Mesendoderm (in vitro differentiated cells): ENCODE measurements at regions not wholly inside any gene's neighbourhood (a gene's known extent, or its start where the extent isn't known, plus 50 kb on each side); places are given as distances from the start of the nearest gene placed in this dataset.
A peak's percentile ranks its signal among the peaks of the same experiment; 100 is the strongest.

Experiments used
- DNase-seq: peaks from one replicate; pipeline ENCODE4 v3.0.0; 2013
- H2AK5ac ChIP-seq: 2 replicates; pipeline ENCODE4 v1.6.1; 2013; ENCODE audit warnings: low read length, inconsistent platforms
- H2BK120ac ChIP-seq: 2 replicates; pipeline ENCODE4 v1.6.1; 2013; ENCODE audit warnings: low read depth, mild to moderate bottlenecking, low read length, moderate library complexity, mixed read lengths
- H2BK15ac ChIP-seq: replicated peaks from 2 replicates; pipeline ENCODE4 v1.6.1; 2013; ENCODE audit warnings: low read depth, mild to moderate bottlenecking, moderate library complexity
- H2BK5ac ChIP-seq: 2 replicates; pipeline ENCODE4 v1.6.1; 2013; ENCODE audit warnings: low read length, inconsistent platforms
- H3K18ac ChIP-seq: 2 replicates; pipeline ENCODE4 v1.6.1; 2013; ENCODE audit warnings: mild to moderate bottlenecking, low read length, mixed read lengths
- H3K23ac ChIP-seq: one replicate; pipeline ENCODE4 v1.6.1; 2013; ENCODE audit warnings: low read length
- H3K27ac ChIP-seq: 2 replicates; pipeline ENCODE4 v1.5.1; 2013; ENCODE audit warnings: low read depth, mild to moderate bottlenecking, inconsistent platforms, low read length, moderate library complexity
- H3K27me3 ChIP-seq: 2 replicates; pipeline ENCODE4 v1.6.1; 2013; ENCODE audit warnings: low read length, control low read depth, mild to moderate bottlenecking, inconsistent platforms; ENCODE audit not compliant: insufficient read depth, poor library complexity
- H3K36me3 ChIP-seq: 2 replicates; pipeline ENCODE4 v1.6.1; 2013; ENCODE audit warnings: low read length, inconsistent platforms; ENCODE audit not compliant: control insufficient read depth, insufficient read depth
- H3K4ac ChIP-seq: one replicate; pipeline ENCODE4 v1.6.1; 2013; ENCODE audit warnings: low read depth, mild to moderate bottlenecking, low read length, moderate library complexity
- H3K4me1 ChIP-seq: 2 replicates; pipeline ENCODE4 v1.6.1; 2013; ENCODE audit warnings: low read depth, low read length, inconsistent platforms; ENCODE audit not compliant: control insufficient read depth
- H3K4me2 ChIP-seq: 2 replicates; pipeline ENCODE4 v1.6.1; 2013; ENCODE audit warnings: low read length
- H3K4me3 ChIP-seq: 2 replicates; pipeline ENCODE4 v1.5.1; 2013; ENCODE audit warnings: mild to moderate bottlenecking, low read length
- H3K56ac ChIP-seq: one replicate; pipeline ENCODE4 v1.6.1; 2013; ENCODE audit warnings: low read length
- H3K79me1 ChIP-seq: 2 replicates; pipeline ENCODE4 v1.6.1; 2013; ENCODE audit warnings: low read length, inconsistent platforms
- H3K79me2 ChIP-seq: 2 replicates; pipeline ENCODE4 v1.6.1; 2013; ENCODE audit warnings: mild to moderate bottlenecking, low read length; ENCODE audit not compliant: control insufficient read depth, insufficient read depth
- H3K9ac ChIP-seq: 2 replicates; pipeline ENCODE4 v1.6.1; 2013; ENCODE audit warnings: low read length, inconsistent platforms
- H4K5ac ChIP-seq: one replicate; pipeline ENCODE4 v1.6.1; 2013; ENCODE audit warnings: low read length
- H4K8ac ChIP-seq: one replicate; pipeline ENCODE4 v1.6.1; 2013; ENCODE audit warnings: low read depth, mild to moderate bottlenecking, control low read depth, low read length, moderate library complexity
- WGBS: extraction: QIAGEN DNeasy Blood & Tissue Kit; methylation state at CpG from one replicate; pipeline ENCODE4 v1.1.7; 2013; ENCODE audit warnings: low lambda C conversion rate, missing lambda C conversion rate; ENCODE audit not compliant: insufficient coverage; ENCODE audit errors: extremely low coverage; 5-methylcytosine and 5-hydroxymethylcytosine counted together

GRCh38 chr6:166046982-166047381 is 120.7 kb downstream of the TBXT start:
- H2AK5ac ChIP-seq = no peak overlapping the region
- no peak overlapping the region for H4K5ac ChIP-seq
- H3K4me3 ChIP-seq = no peak overlapping the region
- H3K18ac ChIP-seq = no peak overlapping the region
- no peak overlapping the region for H4K8ac ChIP-seq
- peaks cover 1% of the 10 kb centered on the region for H3K4me1 ChIP-seq
- H3K79me1 ChIP-seq = no peaks in the 10 kb centered on the region
- WGBS = no CpG with 5 or more reads among the region's 1 CpG
- H3K9ac ChIP-seq = no peak overlapping the region
- no peaks in the 10 kb centered on the region for H3K79me2 ChIP-seq
- no peaks in the 10 kb centered on the region for H3K36me3 ChIP-seq
- no peak overlapping the region for H3K23ac ChIP-seq
- no peak overlapping the region for H3K4ac ChIP-seq
- H3K27ac ChIP-seq = no peak overlapping the region
- DNase-seq = no peak
- no peak overlapping the region for H2BK120ac ChIP-seq
- no peaks in the 10 kb centered on the region for H3K27me3 ChIP-seq
- no peak overlapping the region for H2BK15ac ChIP-seq
- no peak overlapping the region for H3K56ac ChIP-seq
- no peak overlapping the region for H3K4me2 ChIP-seq
- no peak overlapping the region for H2BK5ac ChIP-seq

GRCh38 chr6:166046226-166046625 is 121.4 kb downstream of the TBXT start:
- no peak overlapping the region for H2BK5ac ChIP-seq
- peak overlapping the region; percentile 36 for H3K4ac ChIP-seq
- H3K4me3 ChIP-seq = no peak overlapping the region
- no CpG with 5 or more reads among the region's 2 CpGs for WGBS
- H3K27ac ChIP-seq = no peak overlapping the region
- H3K9ac ChIP-seq = no peak overlapping the region
- no peak overlapping the region for H3K23ac ChIP-seq
- no peak overlapping the region for H2AK5ac ChIP-seq
- H2BK120ac ChIP-seq = no peak overlapping the region
- no peaks in the 10 kb centered on the region for H3K27me3 ChIP-seq
- no peak overlapping the region for H2BK15ac ChIP-seq
- no peak overlapping the region for H3K4me2 ChIP-seq
- DNase-seq = peak; percentile 59
- peaks cover 2% of the 10 kb centered on the region for H3K4me1 ChIP-seq
- H3K79me2 ChIP-seq = no peaks in the 10 kb centered on the region
- no peak overlapping the region for H3K56ac ChIP-seq
- no peak overlapping the region for H4K8ac ChIP-seq
- H3K36me3 ChIP-seq = no peaks in the 10 kb centered on the region
- H4K5ac ChIP-seq = no peak overlapping the region
- no peak overlapping the region for H3K18ac ChIP-seq
- no peaks in the 10 kb centered on the region for H3K79me1 ChIP-seq

GRCh38 chr6:166045860-166046200 is 121.8 kb downstream of the TBXT start:
- Histone ChIP-seq H3K79me2 (no peaks in the 10 kb centered on the region), H3K56ac (no peak overlapping the region), H4K5ac (no peak overlapping the region), H3K79me1 (no peaks in the 10 kb centered on the region), H3K18ac (no peak overlapping the region), H2BK5ac (no peak overlapping the region), H3K23ac (no peak overlapping the region), H3K27me3 (no peaks in the 10 kb centered on the region), H3K27ac (no peak overlapping the region), H4K8ac (no peak overlapping the region), H3K4ac (no peak overlapping the region), H3K36me3 (no peaks in the 10 kb centered on the region), H2BK15ac (no peak overlapping the region), H3K4me3 (no peak overlapping the region), H3K9ac (no peak overlapping the region), H2BK120ac (no peak overlapping the region), H3K4me1 (peaks cover 4% of the 10 kb centered on the region), H3K4me2 (no peak overlapping the region), H2AK5ac (no peak overlapping the region)
- no CpG with 5 or more reads among the region's 1 CpG for WGBS
- DNase-seq = no peak

- no CpG with 5 or more reads among the region's 3 CpGs for WGBS
- Histone ChIP-seq H3K79me2 (no peaks in the 10 kb centered on the region), H4K8ac (no peak overlapping the region), H3K4me3 (no peak overlapping the region), H2BK5ac (no peak overlapping the region), H3K23ac (no peak overlapping the region), H2BK15ac (no peak overlapping the region), H3K4ac (no peak overlapping the region), H3K56ac (no peak overlapping the region), H4K5ac (no peak overlapping the region), H3K79me1 (no peaks in the 10 kb centered on the region), H3K4me2 (no peak overlapping the region), H3K27ac (no peak overlapping the region), H2AK5ac (no peak overlapping the region), H3K9ac (no peak overlapping the region), H3K36me3 (no peaks in the 10 kb centered on the region), H3K4me1 (peaks cover 6% of the 10 kb centered on the region), H3K27me3 (no peaks in the 10 kb centered on the region), H2BK120ac (no peak overlapping the region), H3K18ac (no peak overlapping the region)
- no peak for DNase-seq
Observed at GRCh38 chr6:166045173-166045859, 122.3 kb downstream of the TBXT start.

- no peak overlapping the region for H4K5ac ChIP-seq
- H3K27me3 ChIP-seq = no peaks in the 10 kb centered on the region
- no peak overlapping the region for H3K27ac ChIP-seq
- H2AK5ac ChIP-seq = no peak overlapping the region
- no peaks in the 10 kb centered on the region for H3K79me2 ChIP-seq
- H3K23ac ChIP-seq = no peak overlapping the region
- H4K8ac ChIP-seq = no peak overlapping the region
- H3K4me1 ChIP-seq = peaks cover 8% of the 10 kb centered on the region
- no CpG with 5 or more reads among the region's 4 CpGs for WGBS
- no peak for DNase-seq
- H3K56ac ChIP-seq = peak overlapping the region; percentile 58
- H3K18ac ChIP-seq = peak overlapping the region; percentile 7
- H3K79me1 ChIP-seq = no peaks in the 10 kb centered on the region
- no peak overlapping the region for H3K4me3 ChIP-seq
- no peak overlapping the region for H3K4me2 ChIP-seq
- H3K9ac ChIP-seq = no peak overlapping the region
- no peaks in the 10 kb centered on the region for H3K36me3 ChIP-seq
- peak overlapping the region; percentile 71 for H2BK5ac ChIP-seq
- H2BK120ac ChIP-seq = peak overlapping the region; percentile 5
- H3K4ac ChIP-seq = peak overlapping the region; percentile 46
- H2BK15ac ChIP-seq = no peak overlapping the region
Observed at GRCh38 chr6:166041277-166041676, 126.4 kb downstream of the TBXT start.

GRCh38 chr6:166040292-166040691 is 127.4 kb downstream of the TBXT start:
- no CpG with 5 or more reads among the region's 4 CpGs for WGBS
- no peak overlapping the region for H3K4ac ChIP-seq

More at GRCh38 chr6:166040292-166040691, 127.4 kb downstream of the TBXT start:
- peak overlapping the region; percentile 26 for H3K27ac ChIP-seq
- no peak overlapping the region for H4K8ac ChIP-seq
- H3K36me3 ChIP-seq = no peaks in the 10 kb centered on the region
- no peak overlapping the region for H4K5ac ChIP-seq
- DNase-seq = peak; percentile 90
- no peak overlapping the region for H2AK5ac ChIP-seq
- H3K4me3 ChIP-seq = no peak overlapping the region
- H2BK5ac ChIP-seq = no peak overlapping the region
- H3K4me2 ChIP-seq = no peak overlapping the region
- no peak overlapping the region for H2BK120ac ChIP-seq
- no peak overlapping the region for H3K23ac ChIP-seq
- H2BK15ac ChIP-seq = no peak overlapping the region
- H3K79me1 ChIP-seq = no peaks in the 10 kb centered on the region
- no peaks in the 10 kb centered on the region for H3K79me2 ChIP-seq
- H3K4me1 ChIP-seq = peaks cover 7% of the 10 kb centered on the region
- no peak overlapping the region for H3K56ac ChIP-seq
- peak overlapping the region; percentile 47 for H3K18ac ChIP-seq
- no peaks in the 10 kb centered on the region for H3K27me3 ChIP-seq
- no peak overlapping the region for H3K9ac ChIP-seq
